ENCODE measurements at regions not wholly inside any gene's neighbourhood (a gene's known extent, or its start where the extent isn't known, plus 50 kb on each side); places are given as distances from the start of the nearest gene placed in this dataset.

DNA sequence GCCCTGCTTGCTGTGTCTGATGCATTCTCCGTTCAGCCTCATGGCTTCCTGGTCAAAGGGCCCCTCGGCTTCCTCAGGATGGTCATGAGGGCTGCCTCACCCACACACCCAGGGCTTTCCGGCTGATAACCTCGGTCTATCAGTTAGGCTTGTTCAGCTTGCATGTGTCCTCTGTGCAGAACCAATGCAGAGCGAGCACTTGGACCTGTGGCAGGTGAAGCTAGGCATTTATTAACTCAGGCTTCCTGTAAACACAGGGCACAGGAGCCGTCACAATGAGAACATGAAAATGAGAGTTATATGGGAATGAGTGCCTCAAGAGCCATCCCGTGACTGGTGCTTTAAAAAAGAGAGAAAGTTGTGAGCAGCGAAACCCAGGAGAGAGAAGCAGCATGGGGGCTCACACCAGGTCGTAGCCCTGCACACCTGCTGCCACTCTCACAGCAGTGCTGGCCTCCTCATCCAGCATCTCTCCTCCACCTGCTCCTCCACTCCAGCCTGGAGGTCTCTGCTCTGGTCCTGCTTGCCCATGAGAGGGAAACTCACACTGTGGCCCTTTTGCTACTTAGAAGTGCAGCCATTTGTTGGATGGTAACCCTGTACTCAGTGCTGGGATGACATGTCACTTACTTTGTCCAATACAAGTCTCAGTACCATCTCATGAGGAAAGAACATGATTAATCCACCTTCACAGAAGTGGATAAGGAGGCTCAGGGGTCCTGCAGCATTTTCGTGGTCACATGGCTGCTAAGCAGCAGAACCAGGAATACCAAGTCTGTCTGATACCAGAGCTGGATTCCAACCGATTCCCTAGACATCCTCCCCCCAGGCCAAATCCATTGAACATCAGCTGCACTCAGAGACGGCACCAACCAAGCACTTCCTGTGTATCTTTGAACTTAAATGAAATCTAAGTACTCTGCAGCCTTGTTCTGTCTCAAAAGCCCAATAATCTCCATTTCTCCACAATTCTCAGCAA is 50.5 kb upstream of the IRS2 start:
- DNase-seq (ENCODE audit: insufficient read length) = no peak

More for the DNA sequence above, 50.5 kb upstream of the IRS2 start:
- TF ChIP-seq TAF1 (IDR thresholded peaks at IDR 0.05; ENCODE audit: borderline replicate concordance, low read depth, low read length) (no peak), POLR2AphosphoS5 (IDR thresholded peaks at IDR 0.05; ENCODE audit: low read depth, low read length) (no peak), POLR2A (IDR thresholded peaks at IDR 0.05; ENCODE audit: low read depth, low read length) (no peak)
- no peak for FAIRE-seq

Data from GM12892 (cell line).